GM12874 (cell line): ENCODE measurements at regions not wholly inside any gene's neighbourhood (a gene's known extent, or its start where the extent isn't known, plus 50 kb on each side); places are given as distances from the start of the nearest gene placed in this dataset.

Experiments used
- CTCF ChIP-seq: IDR thresholded peaks from 2 replicates; pipeline ENCODE4 v1.5.1; 2011; ENCODE audit warnings: low read depth, mild to moderate bottlenecking, control low read depth, low read length, moderate library complexity; ENCODE audit not compliant: insufficient read depth

- TF ChIP-seq CTCF: no peak
These were observed 439.1 kb downstream of the XYLT1 start for GRCh38 chr16:17031484-17032268.

- no peak for TF ChIP-seq CTCF
These were observed 438.4 kb downstream of the XYLT1 start for GRCh38 chr16:17032332-17032731.

GRCh38 chr16:17034477-17035252 is 436.1 kb downstream of the XYLT1 start:
- no peak for TF ChIP-seq CTCF

GRCh38 chr16:17037499-17037898 is 433.3 kb downstream of the XYLT1 start:
- no peak for TF ChIP-seq CTCF

- TF ChIP-seq CTCF: no peak
These were observed 432.3 kb downstream of the XYLT1 start for GRCh38 chr16:17038415-17038814.

GRCh38 chr16:17050468-17050867 is 420.3 kb downstream of the XYLT1 start:
- TF ChIP-seq CTCF: no peak
